HG03571 (cell line): ENCODE measurements at regions not wholly inside any gene's neighbourhood (a gene's known extent, or its start where the extent isn't known, plus 50 kb on each side); places are given as distances from the start of the nearest gene placed in this dataset.

Experiments
- ATAC-seq: cut with Tn5 transposase; IDR thresholded peaks from one replicate; pipeline ENCODE4 v1.9.1; 2021; ENCODE audit not compliant: unreplicated experiment

DNA sequence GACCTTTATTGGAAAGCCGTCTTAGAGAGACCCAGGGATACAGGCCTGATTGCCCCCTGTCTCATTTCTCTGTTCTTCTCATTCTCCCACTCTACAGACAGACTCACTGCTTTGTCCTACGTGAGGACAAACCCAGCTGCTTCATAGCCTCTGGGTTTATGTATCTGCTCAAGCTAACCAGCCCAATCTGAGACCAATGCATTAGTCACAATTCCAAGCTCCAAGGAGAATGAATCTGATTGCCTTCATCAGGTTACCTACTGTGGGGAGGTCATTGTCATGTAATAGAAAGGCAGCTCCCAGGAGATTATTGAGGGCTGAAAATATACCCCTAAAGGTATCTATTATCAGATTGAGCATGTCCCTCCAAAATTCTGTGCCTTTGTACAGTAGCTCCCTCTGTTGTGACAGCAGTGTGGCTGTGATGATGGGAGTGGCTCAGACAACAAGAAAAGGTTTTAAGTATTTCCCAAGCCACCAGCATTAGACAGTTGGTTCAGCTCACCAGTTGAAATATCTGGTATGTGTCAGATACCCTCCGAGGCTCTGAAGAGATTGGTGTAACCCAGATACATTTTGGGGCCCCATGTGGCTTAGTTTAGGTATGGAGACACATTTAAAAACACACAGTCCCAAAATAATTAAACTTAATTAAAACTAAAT lies 123.1 kb upstream of the EEPD1 start:
- no peak for ATAC-seq

GRCh38 chr7:36032361-36032818 lies 120.7 kb upstream of the EEPD1 start:
- ATAC-seq: no peak

GRCh38 chr7:36034020-36034419 lies 119.0 kb upstream of the EEPD1 start:
- no peak for ATAC-seq

DNA sequence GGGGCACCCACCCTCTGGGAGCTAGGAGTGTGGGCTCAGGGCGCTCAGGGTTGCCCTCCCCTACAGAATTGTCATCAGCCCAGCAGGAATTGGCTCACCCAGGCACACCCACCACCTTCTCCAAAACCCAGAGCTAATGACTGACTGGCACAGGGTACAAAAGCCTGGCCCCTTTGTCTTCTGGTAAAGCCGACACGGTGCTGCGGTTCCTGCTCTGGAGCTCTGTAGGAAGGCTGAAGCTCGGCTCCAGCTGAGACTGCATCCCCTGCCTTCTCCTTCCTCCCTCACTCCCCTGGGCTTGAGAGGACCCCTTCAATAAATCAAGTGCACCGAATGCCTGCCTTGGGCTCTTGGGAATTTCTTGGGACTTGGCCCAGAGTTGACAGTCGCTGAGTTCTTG lies 117.9 kb upstream of the EEPD1 start:
- ATAC-seq: no peak

- no peak for ATAC-seq
Measured at GRCh38 chr7:36036590-36036989, 116.5 kb upstream of the EEPD1 start.

DNA sequence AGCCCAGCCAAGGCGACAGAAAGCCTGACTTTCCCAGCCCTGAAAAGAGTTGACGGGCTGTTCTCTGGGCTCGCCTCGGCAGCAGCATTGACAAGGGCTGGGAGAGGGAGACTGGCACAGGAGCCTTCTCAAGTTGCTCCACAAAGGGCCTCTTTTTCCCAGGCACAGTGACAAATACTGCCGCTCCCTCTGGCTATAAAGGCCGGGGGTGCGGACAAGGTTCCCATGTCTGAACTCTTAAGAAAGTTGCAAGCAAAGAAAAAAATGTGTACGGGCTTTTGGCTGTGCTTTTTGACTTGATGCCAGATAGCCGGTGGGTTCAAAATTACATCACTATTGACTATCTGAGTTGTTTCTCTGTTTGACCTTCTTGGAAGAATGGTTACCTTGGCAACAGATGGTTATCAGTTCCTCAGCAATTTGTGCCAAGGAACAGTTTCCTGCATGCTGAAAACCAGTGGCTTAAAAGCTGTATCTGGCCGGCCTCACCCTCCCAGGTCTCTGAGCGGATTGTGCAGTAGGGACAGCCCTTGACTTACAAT lies 115.9 kb upstream of the EEPD1 start:
- ATAC-seq: no peak

- ATAC-seq: no peak
Measured at GRCh38 chr7:36038063-36038721, 114.9 kb upstream of the EEPD1 start.

- no peak for ATAC-seq
Measured at GRCh38 chr7:36039243-36039642, 113.8 kb upstream of the EEPD1 start.

- no peak for ATAC-seq
Measured at GRCh38 chr7:36039671-36040070, 113.4 kb upstream of the EEPD1 start.

- ATAC-seq: no peak
Measured at GRCh38 chr7:36040679-36041078, 112.4 kb upstream of the EEPD1 start.

DNA sequence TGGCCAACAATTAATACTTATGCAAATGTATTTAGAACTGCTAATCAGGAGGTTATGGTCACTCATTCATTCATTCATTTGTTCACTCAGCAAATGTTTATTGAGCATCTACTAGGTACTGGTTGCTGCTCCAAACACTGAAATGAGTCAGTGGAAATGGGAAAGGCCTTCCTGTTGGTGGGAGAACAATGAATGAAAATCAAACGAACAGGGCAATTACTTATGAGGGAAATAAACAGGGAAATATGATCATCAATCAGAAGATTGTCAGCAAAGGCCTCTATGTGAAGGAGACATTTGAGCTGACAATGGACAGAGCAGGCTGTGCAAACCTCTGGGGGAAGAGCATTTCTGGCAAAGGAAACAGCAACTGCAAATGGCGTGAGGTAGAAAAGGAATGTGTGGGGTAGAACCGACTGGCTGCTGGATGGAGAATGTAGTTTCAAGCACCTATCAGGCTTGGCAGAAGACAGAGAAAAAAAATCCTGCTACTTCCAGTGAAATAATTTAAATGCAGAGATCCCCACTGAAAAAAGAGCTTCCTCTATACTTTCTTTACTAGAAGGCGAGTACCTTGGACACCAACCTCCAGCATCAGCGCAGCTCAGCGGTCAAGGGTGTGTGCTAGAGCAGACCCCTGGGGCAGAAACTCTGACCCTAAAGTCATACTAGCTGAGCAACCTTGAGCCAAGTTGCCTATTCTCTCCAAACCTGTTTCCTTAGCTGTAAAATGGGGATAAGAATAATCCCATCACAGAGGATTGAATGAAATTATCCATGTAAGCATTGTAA lies 108.8 kb upstream of the EEPD1 start:
- no peak for ATAC-seq

- no peak for ATAC-seq
Measured at GRCh38 chr7:36045326-36045725, 107.7 kb upstream of the EEPD1 start.

DNA sequence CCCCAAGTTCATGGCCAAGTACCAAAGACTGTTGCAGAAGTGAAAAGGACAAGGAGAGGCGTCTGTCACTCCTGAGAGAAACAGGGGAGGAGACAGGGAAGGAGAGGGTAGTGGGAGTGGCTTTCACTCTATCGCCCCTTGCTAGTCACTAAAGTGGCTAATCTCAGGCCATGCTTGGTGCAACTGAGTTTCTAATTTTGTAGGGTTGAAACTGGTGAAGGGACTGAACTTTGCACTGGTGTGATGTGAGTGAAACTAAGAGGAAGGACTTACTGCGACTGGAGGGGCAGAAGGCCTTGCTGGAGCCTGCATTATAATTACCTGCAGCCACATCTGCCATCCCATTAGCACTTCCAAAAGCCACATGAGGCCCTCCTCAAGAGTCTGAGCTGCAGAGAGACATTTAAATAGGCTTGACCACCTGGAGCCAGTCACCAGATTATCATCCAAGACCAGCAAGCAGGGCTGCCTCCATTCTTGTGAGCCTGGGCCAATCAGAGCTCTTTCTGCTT lies 107.2 kb upstream of the EEPD1 start:
- no peak for ATAC-seq

DNA sequence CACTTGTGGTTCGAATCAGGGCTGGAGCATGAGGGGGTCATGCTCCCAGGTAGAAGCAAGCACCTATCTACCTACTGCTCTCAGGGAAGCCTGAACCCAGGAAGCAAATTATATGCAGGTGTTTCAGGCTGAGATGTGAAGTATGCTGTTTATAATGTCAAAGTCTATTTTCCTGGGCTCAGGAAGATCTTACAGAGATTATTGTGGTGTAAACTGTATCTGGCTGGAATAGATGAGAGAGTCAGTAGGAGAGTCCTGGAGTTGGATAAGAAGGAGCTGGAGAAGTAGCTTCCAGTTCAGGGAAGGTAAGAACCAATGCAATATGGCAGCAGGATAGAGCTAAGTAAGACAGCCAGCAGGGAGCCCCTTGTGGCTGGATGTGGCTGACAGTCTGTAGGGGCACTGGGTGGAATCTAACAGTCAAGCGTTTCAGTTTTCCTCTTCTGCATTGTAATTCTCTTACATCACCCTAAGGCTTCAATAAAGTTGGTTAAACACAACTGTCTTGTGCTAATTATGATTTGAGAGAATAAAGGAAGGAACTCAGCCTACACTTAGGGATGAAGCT lies 105.9 kb upstream of the EEPD1 start:
- no peak for ATAC-seq

DNA sequence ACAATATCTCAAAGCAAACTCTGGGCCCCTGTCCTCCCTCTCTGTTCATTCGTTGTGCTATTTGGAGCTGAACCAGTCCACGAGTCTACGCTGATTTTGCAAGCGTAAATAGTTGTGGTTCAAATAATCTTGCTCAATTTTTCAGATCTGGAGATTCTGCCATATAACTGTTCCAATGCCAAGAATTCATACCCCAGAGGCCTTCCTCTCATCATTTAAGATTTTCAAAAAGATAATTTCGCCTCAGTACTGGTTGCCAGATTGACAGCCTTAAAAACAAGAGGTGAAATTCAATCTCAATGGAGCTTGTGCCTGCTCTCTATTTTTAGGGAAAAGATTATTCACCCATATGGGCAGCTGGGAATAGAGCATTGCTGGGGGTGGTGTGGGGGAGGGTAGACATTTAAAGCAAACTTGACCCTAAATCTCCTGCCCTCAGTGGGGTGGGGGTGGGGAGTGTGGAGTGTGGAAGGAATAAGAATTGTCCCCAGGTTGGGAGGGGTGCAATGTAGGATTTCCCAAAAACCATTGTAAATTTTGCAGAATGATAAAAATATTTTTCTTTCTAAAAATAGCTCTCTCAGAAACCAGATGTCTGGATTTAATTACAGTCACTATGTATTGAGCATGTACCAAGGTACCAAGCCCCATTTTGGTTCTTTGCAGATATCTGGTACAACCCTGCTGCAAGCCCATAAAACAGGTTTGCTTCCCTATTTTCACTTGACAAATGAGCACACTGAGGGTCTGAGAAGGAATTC lies 104.7 kb upstream of the EEPD1 start:
- ATAC-seq: no peak

DNA sequence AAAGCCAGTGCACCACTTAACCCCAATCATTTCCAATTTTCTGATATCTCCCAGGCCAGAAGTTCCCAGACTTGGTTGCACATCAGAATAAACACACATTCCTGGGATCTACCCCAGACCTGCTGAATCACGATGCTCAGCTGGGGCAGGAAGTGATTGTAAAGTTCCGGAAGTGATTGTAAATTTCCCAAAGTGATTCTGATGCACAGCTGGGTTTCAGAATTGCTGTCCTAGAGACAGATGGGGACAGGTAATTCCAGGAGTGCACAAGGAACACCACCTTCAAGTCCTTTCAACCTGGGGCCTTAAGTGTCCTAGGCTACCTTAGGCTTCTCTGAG lies 104.2 kb upstream of the EEPD1 start:
- no peak for ATAC-seq

DNA sequence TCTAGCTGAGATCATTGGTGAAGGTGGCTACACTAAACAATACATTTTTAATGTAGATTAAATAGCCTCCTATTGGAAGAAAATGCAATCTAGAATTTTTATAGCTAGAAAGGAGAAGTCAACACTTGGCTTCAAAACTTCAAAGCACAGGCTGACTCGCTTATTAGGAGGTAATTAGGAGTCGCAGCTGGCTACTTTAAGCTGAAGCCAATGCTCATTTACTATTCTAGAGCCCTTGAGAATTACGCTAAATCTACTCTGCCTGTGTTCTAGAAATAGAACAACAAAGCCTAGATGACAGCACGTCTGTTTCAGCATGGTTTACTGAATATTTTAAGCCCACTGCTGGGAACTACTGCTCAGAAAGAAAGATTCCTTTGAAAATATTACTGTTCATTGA lies 101.6 kb upstream of the EEPD1 start:
- ATAC-seq: no peak

- ATAC-seq: no peak
Measured at GRCh38 chr7:36053589-36053988, 99.5 kb upstream of the EEPD1 start.

GRCh38 chr7:36054637-36055036 lies 98.4 kb upstream of the EEPD1 start:
- no peak for ATAC-seq

GRCh38 chr7:36055207-36055606 lies 97.8 kb upstream of the EEPD1 start:
- no peak for ATAC-seq

DNA sequence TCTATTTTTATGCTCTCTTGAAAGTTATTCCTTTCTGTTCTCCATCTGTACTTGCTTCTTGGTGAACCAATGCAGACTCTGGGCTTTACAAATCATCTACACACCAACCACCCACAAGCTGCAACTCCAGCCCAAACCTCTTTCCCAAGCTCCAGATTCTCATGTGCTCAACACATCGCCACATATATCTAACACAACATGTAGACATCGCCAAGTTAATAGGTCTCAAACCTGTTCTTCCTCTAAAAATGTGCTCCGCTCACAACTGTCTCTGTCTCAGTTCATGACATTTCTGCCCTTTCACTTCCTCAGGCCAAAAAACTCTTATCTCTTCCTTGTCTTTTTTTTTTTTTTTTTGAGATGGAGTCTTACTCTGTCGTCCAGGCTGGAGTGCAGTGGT lies 95.7 kb upstream of the EEPD1 start:
- peak; percentile 63 for ATAC-seq
